HCT116 (cell line): ENCODE measurements at regions not wholly inside any gene's neighbourhood (a gene's known extent, or its start where the extent isn't known, plus 50 kb on each side); places are given as distances from the start of the nearest gene placed in this dataset.

Experiments
- ATAC-seq: fragments of 200-7000 bp; cut with Tn5 transposase; 2 replicates; pipeline ENCODE4 v1.9.1; 2020; ENCODE audit warnings: mild to moderate bottlenecking, moderate library complexity
- BruUV-seq: library from RNA; stranded (reverse); fragments of 400-500 nt; replicated peaks from 2 replicates; lab custom pipeline; 2021; lab: Mats Ljungman, UMichigan
- CTCF ChIA-PET: fragments of 300-600 bp; sonication (Branson Sonifier 250); formaldehyde crosslinking; loops from one replicate; lab custom pipeline; 2021; ENCODE audit warnings: antibody characterized with exemption; lab: Charles Lee
- POLR2A ChIA-PET: fragments of 300-600, 350-600 bp; sonication (Branson Sonifier 250); formaldehyde crosslinking; loops from one replicate; lab custom pipeline; 2021; ENCODE audit warnings: antibody characterized with exemption; lab: Charles Lee
- RAD21 ChIA-PET, 2 experiments: fragments of 300-600 bp; sonication (Branson Sonifier 250); formaldehyde crosslinking; loops; one replicate each; lab custom pipeline; 2023; ENCODE audit warnings: low total read pairs in 2 of 2; ENCODE audit not compliant: uncharacterized antibody in 2 of 2, unreplicated experiment in 2 of 2, low non-redundant PET in 1 of 2; lab: Charles Lee
- DNase-seq: peaks from one replicate; pipeline ENCODE4 v3.0.0-alpha.2; 2010; ENCODE audit warnings: low read depth, low spot score
- H2AFZ ChIP-seq: fragments of 200-600 bp; shearing (Covaris generic), sonication (generic); 2 replicates; pipeline ENCODE4 v1.6.1; 2017; ENCODE audit warnings: low read depth, mixed run types, mixed read lengths, antibody characterized with exemption, low read length; ENCODE audit not compliant: poor library complexity, severe bottlenecking
- H3K27ac ChIP-seq: 2 replicates; pipeline ENCODE4 v1.5.1; 2012; ENCODE audit warnings: low read depth, low read length
- H3K27me3 ChIP-seq: fragments of 200-600 bp; sonication (generic); 2 replicates; pipeline ENCODE4 v1.6.1; 2016; ENCODE audit warnings: mixed run types, low read length, mixed read lengths; ENCODE audit not compliant: insufficient read depth
- H3K36me3 ChIP-seq, 2 experiments: fragments of 200-500 bp in 1 of 2; fragments of 200-600 bp in 1 of 2; sonication (Bioruptor generic) in 1 of 2; sonication (generic) in 1 of 2; 2 replicates each; pipeline versions ENCODE4 v1.5.1 to v1.6.1; 2014 to 2016; ENCODE audit warnings: low read length in 2 of 2, inconsistent platforms in 1 of 2, mixed read lengths in 1 of 2, mixed run types in 1 of 2; ENCODE audit not compliant: insufficient read depth in 2 of 2, control insufficient read depth in 1 of 2
- H3K4me1 ChIP-seq, 2 experiments: fragments of 200-600 bp in 1 of 2; sonication (generic) in 1 of 2; 2 replicates each; pipeline versions ENCODE4 v1.5.1 to v1.6.1; 2012 to 2017; ENCODE audit warnings: low read length in 2 of 2, inconsistent platforms in 1 of 2, mild to moderate bottlenecking in 1 of 2, mixed read lengths in 1 of 2, mixed run types in 1 of 2, moderate library complexity in 1 of 2; ENCODE audit not compliant: insufficient read depth in 2 of 2, control insufficient read depth in 1 of 2
- H3K4me2 ChIP-seq: fragments of 200-600 bp; sonication (generic); 2 replicates; pipeline ENCODE4 v1.6.1; 2017; ENCODE audit warnings: mixed run types, low read length, mixed read lengths
- H3K4me3 ChIP-seq, 2 experiments: fragments of 200-600 bp in 1 of 2; sonication (generic) in 1 of 2; replicated peaks in 1 of 2; 2 replicates each; pipeline ENCODE4 v1.5.1; 2011 to 2016; ENCODE audit warnings: low read length in 2 of 2, control low read depth in 1 of 2, low read depth in 1 of 2, mild to moderate bottlenecking in 1 of 2, mixed read lengths in 1 of 2, mixed run types in 1 of 2
- H3K79me2 ChIP-seq: fragments of 200-600 bp; sonication (generic); 2 replicates; pipeline ENCODE4 v1.6.1; 2017; ENCODE audit warnings: mild to moderate bottlenecking, mixed run types, low read length, moderate library complexity, mixed read lengths; ENCODE audit not compliant: insufficient read depth
- H3K9ac ChIP-seq: fragments of 200-600 bp; sonication (generic); 2 replicates; pipeline ENCODE4 v1.6.1; 2016; ENCODE audit warnings: low read length, mixed read lengths
- H3K9me2 ChIP-seq: fragments of 200-600 bp; sonication (generic), shearing (Covaris generic); 2 replicates; pipeline ENCODE4 v1.6.1; 2017; ENCODE audit warnings: mixed run types, mild to moderate bottlenecking, moderate library complexity; ENCODE audit not compliant: insufficient read depth
- H3K9me3 ChIP-seq, 2 experiments: fragments of 200-500 bp in 1 of 2; fragments of 200-600 bp in 1 of 2; sonication (Bioruptor generic) in 1 of 2; sonication (generic) in 1 of 2; 2 replicates each; pipeline ENCODE4 v1.6.1; 2014 to 2017; ENCODE audit warnings: low read length in 2 of 2, mixed read lengths in 2 of 2, inconsistent platforms in 1 of 2, low read depth in 1 of 2, mild to moderate bottlenecking in 1 of 2, mixed run types in 1 of 2, moderate library complexity in 1 of 2; ENCODE audit not compliant: control insufficient read depth in 1 of 2, insufficient read depth in 1 of 2
- H4K20me1 ChIP-seq: fragments of 200-600 bp; sonication (generic), shearing (Covaris generic); 2 replicates; pipeline ENCODE4 v1.6.1; 2017; ENCODE audit warnings: mixed run types, mild to moderate bottlenecking, moderate library complexity; ENCODE audit not compliant: insufficient read depth
- CBX3 ChIP-seq: IDR thresholded peaks from 2 replicates; pipeline ENCODE4 v1.6.1; 2012; ENCODE audit warnings: low read depth
- CEBPB ChIP-seq: IDR thresholded peaks from 2 replicates; pipeline ENCODE4 v1.6.1; 2012; ENCODE audit warnings: low read depth
- EGR1 ChIP-seq: IDR thresholded peaks from 2 replicates; pipeline ENCODE4 v1.6.1; 2012; ENCODE audit warnings: low read depth
- ELF1 ChIP-seq: IDR thresholded peaks from 2 replicates; pipeline ENCODE4 v1.6.1; 2012; ENCODE audit warnings: low read depth, borderline replicate concordance
- EZH2 ChIP-seq: fragments of 200-600 bp; sonication (generic); IDR thresholded peaks from 2 replicates; pipeline ENCODE4 v1.6.1; 2017; ENCODE audit warnings: antibody characterized with exemption, mixed run types
- FOSL1 ChIP-seq: IDR thresholded peaks from 2 replicates; pipeline ENCODE4 v1.6.1; 2012; ENCODE audit warnings: low read depth
- POLR2AphosphoS5 ChIP-seq: IDR thresholded peaks from 2 replicates; pipeline ENCODE4 v1.6.1; 2011; ENCODE audit warnings: mild to moderate bottlenecking, low read depth, low read length, moderate library complexity
- RAD21 ChIP-seq: IDR thresholded peaks from 2 replicates; pipeline ENCODE4 v1.6.1; 2012; ENCODE audit warnings: low read depth, mild to moderate bottlenecking
- SP1 ChIP-seq: IDR thresholded peaks from 2 replicates; pipeline ENCODE4 v1.6.1; 2012; ENCODE audit warnings: low read depth
- SRF ChIP-seq: IDR thresholded peaks from 2 replicates; pipeline ENCODE4 v1.6.1; 2012; ENCODE audit warnings: low read depth
- TCF7L2 ChIP-seq: IDR thresholded peaks from 2 replicates; pipeline ENCODE4 v1.7.0; 2011; ENCODE audit warnings: borderline replicate concordance, inconsistent platforms; ENCODE audit not compliant: insufficient read depth, insufficient read length; ENCODE audit errors: extremely low read depth
- YY1 ChIP-seq: IDR thresholded peaks from 2 replicates; pipeline ENCODE4 v1.6.1; 2011; ENCODE audit warnings: low read length, low read depth, moderate library complexity, mild to moderate bottlenecking; ENCODE audit not compliant: insufficient replicate concordance; ENCODE audit errors: extremely low read depth
- ZFX ChIP-seq: fragments of 450-650 bp; IDR thresholded peaks from 2 replicates; pipeline ENCODE4 v1.6.1; 2017
- ZNF274 ChIP-seq: fragments of 200-500 bp; sonication (Bioruptor generic); IDR thresholded peaks from 2 replicates; pipeline ENCODE4 v1.6.1; 2014; ENCODE audit warnings: mild to moderate bottlenecking, low read depth, low read length, inconsistent platforms
- intact Hi-C: fragments of 100-400 bp; cut with micrococcal nuclease; formaldehyde crosslinking; loops from 2 replicates; pipeline ENCODE4 v1.10.0; 2022
- TF ChIP-seq, protein P1 (sequence below): IDR thresholded peaks from 2 replicates; pipeline ENCODE4 v1.6.1; 2012; ENCODE audit warnings: low read depth
- TF ChIP-seq, protein P2 (sequence below), 3 experiments: fragments of 200-600 bp in 1 of 3; sonication (generic) in 1 of 3; IDR thresholded peaks in 2 of 3; conservative IDR thresholded peaks in 1 of 3; 2 replicates each; pipeline ENCODE4 v1.5.1; 2012 to 2017; ENCODE audit warnings: low read depth in 2 of 3, low read length in 2 of 3, antibody characterized with exemption in 1 of 3, borderline replicate concordance in 1 of 3, control low read depth in 1 of 3, mild to moderate bottlenecking in 1 of 3, mixed read lengths in 1 of 3, mixed run types in 1 of 3, moderate library complexity in 1 of 3; ENCODE audit not compliant: insufficient read depth in 1 of 3
- TF ChIP-seq, protein P3 (sequence below): IDR thresholded peaks from 2 replicates; pipeline ENCODE4 v1.6.1; 2011; ENCODE audit warnings: mild to moderate bottlenecking, low read length, moderate library complexity; ENCODE audit not compliant: insufficient replicate concordance; ENCODE audit errors: extremely low read depth
- TF ChIP-seq, protein P4 (sequence below): IDR thresholded peaks from 2 replicates; pipeline ENCODE4 v1.6.1; 2012

DNA sequence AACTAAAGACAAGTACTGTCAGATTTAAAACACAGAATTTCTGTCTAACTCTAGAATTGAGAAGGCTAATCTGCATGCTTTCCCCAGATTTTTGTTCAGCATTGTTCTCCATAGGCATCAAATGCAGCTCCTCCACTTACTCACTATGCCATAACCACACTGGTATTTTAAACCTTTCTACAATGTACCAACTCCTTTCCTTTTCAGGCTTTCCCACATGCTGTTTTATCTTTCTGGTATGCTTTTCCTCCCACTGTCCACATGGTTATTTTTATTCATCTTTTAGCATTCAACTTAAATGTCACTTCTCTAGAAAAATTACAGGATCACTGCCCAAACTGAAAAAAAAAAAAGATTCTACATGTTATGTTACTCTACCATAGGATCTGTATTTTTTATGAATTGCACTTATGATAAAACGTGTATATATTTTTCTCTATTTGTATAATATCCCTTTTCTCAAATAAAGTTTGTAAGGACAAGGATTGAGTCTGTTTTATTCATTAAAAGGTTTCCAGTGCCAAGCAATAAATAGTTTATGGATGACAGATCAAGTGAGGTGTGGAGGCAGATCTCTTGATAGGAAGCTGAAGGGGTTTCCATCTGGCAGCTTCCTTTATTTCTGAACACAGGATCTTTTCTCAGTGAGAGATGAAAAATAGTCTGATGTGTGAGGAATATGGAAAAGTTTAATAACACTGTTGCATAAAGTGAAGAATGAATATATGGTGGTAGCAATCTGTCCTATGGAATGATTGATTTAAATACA, 1064.5 kb downstream of the ZPLD1 start:
- TF ChIP-seq CEBPB (no peak), YY1 (no peak), FOSL1 (no peak), ZNF274 (no peak), EGR1 (no peak), ELF1 (no peak), EZH2 (no peak), RAD21 (no peak), SP1 (no peak), TCF7L2 (no peak), CBX3 (no peak), ZFX (no peak), POLR2AphosphoS5 (no peak), SRF (no peak)
- TF ChIP-seq, protein P1, sequence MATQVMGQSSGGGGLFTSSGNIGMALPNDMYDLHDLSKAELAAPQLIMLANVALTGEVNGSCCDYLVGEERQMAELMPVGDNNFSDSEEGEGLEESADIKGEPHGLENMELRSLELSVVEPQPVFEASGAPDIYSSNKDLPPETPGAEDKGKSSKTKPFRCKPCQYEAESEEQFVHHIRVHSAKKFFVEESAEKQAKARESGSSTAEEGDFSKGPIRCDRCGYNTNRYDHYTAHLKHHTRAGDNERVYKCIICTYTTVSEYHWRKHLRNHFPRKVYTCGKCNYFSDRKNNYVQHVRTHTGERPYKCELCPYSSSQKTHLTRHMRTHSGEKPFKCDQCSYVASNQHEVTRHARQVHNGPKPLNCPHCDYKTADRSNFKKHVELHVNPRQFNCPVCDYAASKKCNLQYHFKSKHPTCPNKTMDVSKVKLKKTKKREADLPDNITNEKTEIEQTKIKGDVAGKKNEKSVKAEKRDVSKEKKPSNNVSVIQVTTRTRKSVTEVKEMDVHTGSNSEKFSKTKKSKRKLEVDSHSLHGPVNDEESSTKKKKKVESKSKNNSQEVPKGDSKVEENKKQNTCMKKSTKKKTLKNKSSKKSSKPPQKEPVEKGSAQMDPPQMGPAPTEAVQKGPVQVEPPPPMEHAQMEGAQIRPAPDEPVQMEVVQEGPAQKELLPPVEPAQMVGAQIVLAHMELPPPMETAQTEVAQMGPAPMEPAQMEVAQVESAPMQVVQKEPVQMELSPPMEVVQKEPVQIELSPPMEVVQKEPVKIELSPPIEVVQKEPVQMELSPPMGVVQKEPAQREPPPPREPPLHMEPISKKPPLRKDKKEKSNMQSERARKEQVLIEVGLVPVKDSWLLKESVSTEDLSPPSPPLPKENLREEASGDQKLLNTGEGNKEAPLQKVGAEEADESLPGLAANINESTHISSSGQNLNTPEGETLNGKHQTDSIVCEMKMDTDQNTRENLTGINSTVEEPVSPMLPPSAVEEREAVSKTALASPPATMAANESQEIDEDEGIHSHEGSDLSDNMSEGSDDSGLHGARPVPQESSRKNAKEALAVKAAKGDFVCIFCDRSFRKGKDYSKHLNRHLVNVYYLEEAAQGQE: no peak
- TF ChIP-seq, protein P2, sequence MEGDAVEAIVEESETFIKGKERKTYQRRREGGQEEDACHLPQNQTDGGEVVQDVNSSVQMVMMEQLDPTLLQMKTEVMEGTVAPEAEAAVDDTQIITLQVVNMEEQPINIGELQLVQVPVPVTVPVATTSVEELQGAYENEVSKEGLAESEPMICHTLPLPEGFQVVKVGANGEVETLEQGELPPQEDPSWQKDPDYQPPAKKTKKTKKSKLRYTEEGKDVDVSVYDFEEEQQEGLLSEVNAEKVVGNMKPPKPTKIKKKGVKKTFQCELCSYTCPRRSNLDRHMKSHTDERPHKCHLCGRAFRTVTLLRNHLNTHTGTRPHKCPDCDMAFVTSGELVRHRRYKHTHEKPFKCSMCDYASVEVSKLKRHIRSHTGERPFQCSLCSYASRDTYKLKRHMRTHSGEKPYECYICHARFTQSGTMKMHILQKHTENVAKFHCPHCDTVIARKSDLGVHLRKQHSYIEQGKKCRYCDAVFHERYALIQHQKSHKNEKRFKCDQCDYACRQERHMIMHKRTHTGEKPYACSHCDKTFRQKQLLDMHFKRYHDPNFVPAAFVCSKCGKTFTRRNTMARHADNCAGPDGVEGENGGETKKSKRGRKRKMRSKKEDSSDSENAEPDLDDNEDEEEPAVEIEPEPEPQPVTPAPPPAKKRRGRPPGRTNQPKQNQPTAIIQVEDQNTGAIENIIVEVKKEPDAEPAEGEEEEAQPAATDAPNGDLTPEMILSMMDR (IDR thresholded peaks at IDR 0.05 in 2 of 3, conservative IDR thresholded peaks at IDR 0.05 in 1 of 3; ENCODE audit: borderline replicate concordance in 1 of 3, insufficient read depth in 1 of 3, low read depth in 2 of 3, low read length in 2 of 3): no peak
- TF ChIP-seq, protein P3, sequence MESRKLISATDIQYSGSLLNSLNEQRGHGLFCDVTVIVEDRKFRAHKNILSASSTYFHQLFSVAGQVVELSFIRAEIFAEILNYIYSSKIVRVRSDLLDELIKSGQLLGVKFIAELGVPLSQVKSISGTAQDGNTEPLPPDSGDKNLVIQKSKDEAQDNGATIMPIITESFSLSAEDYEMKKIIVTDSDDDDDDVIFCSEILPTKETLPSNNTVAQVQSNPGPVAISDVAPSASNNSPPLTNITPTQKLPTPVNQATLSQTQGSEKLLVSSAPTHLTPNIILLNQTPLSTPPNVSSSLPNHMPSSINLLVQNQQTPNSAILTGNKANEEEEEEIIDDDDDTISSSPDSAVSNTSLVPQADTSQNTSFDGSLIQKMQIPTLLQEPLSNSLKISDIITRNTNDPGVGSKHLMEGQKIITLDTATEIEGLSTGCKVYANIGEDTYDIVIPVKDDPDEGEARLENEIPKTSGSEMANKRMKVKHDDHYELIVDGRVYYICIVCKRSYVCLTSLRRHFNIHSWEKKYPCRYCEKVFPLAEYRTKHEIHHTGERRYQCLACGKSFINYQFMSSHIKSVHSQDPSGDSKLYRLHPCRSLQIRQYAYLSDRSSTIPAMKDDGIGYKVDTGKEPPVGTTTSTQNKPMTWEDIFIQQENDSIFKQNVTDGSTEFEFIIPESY: no peak
- TF ChIP-seq, protein P4, sequence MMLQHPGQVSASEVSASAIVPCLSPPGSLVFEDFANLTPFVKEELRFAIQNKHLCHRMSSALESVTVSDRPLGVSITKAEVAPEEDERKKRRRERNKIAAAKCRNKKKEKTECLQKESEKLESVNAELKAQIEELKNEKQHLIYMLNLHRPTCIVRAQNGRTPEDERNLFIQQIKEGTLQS: no peak
- no peaks in the 10 kb centered on the region for H4K20me1 ChIP-seq
- H3K4me3 ChIP-seq: no peak overlapping the region
- no peaks in the 10 kb centered on the region for H3K9me3 ChIP-seq
- intact Hi-C loops: no loop called here
- BruUV-seq: no TSS peak
- no peak for ATAC-seq
- RAD21 ChIA-PET: no interaction called here
- DNase-seq: no peak
- no peak overlapping the region for H3K9ac ChIP-seq
- no peaks in the 10 kb centered on the region for H3K4me1 ChIP-seq
- no peak overlapping the region for H3K4me2 ChIP-seq
- no peak overlapping the region for H3K27ac ChIP-seq
- POLR2A ChIA-PET: no interaction called here
- no peaks in the 10 kb centered on the region for H3K36me3 ChIP-seq
- no peaks in the 10 kb centered on the region for H3K9me2 ChIP-seq
- CTCF ChIA-PET: no interaction called here
- no peaks in the 10 kb centered on the region for H3K79me2 ChIP-seq
- H2AFZ ChIP-seq: no peak overlapping the region
- H3K27me3 ChIP-seq: no peaks in the 10 kb centered on the region
